ENCODE measurements at regions not wholly inside any gene's neighbourhood (a gene's known extent, or its start where the extent isn't known, plus 50 kb on each side); places are given as distances from the start of the nearest gene placed in this dataset.

DNA sequence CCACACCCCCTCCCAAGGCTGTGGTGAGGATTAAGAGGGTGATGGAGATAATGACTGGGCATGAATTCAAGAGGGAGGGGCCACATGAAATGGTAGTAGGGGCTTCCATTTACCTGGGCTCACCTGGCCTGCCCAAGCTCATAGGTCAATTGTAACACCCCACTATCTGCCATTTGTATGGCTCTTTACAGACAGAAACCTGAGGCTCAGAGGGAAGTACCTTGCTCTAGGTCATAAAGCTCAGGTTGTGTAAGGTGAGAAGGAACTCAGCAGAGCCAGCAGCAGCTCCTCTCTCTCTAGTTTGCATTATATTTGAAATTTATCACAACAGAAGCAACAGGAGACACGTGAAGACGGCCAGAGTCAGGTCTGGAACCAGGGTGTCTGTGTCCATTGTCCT lies 133.4 kb upstream of the ALDH1B1 start:
- TF ChIP-seq EZH2phosphoT487 (IDR thresholded peaks at IDR 0.05; ENCODE audit: borderline replicate concordance, low read length), result no peak
- TF ChIP-seq, protein P1, sequence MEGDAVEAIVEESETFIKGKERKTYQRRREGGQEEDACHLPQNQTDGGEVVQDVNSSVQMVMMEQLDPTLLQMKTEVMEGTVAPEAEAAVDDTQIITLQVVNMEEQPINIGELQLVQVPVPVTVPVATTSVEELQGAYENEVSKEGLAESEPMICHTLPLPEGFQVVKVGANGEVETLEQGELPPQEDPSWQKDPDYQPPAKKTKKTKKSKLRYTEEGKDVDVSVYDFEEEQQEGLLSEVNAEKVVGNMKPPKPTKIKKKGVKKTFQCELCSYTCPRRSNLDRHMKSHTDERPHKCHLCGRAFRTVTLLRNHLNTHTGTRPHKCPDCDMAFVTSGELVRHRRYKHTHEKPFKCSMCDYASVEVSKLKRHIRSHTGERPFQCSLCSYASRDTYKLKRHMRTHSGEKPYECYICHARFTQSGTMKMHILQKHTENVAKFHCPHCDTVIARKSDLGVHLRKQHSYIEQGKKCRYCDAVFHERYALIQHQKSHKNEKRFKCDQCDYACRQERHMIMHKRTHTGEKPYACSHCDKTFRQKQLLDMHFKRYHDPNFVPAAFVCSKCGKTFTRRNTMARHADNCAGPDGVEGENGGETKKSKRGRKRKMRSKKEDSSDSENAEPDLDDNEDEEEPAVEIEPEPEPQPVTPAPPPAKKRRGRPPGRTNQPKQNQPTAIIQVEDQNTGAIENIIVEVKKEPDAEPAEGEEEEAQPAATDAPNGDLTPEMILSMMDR (IDR thresholded peaks at IDR 0.05; ENCODE audit: low read depth, low read length, poor library complexity, severe bottlenecking), result no peak
